ENCODE measurements at regions not wholly inside any gene's neighbourhood (a gene's known extent, or its start where the extent isn't known, plus 50 kb on each side); places are given as distances from the start of the nearest gene placed in this dataset.
"Not testable (repeated sequence)": the region's sequence is repeated elsewhere in the genome, so short reads cannot be mapped to it uniquely, and the experiment has no call there.

DNA sequence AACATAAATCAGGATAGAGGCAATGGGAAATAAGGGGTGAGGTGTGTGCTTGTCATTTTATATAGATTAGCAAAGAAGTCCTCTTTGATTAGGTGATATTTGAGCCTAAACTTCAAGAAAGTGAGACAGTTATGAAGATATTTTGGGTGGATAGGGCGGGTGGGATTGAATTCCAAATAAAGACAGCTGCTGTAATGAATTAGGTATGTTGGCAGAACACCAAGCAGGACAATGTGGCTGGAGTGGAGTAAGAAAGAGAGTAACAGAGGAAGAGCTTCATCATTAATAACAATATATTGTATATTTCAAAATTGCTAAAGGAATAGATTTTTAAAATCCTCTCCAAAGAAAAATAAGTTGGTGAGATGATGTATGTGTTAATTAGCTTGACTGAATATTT lies 91.0 kb upstream of the CENPE start:
- no peaks in the 10 kb centered on the region for H3K36me3 Mint-ChIP-seq (ENCODE audit: low read depth, unreplicated experiment)
- H3K27ac Mint-ChIP-seq (ENCODE audit: unreplicated experiment): no peak overlapping the region
- H3K4me1 Mint-ChIP-seq (ENCODE audit: unreplicated experiment): no peaks in the 10 kb centered on the region
- no peak for DNase-seq (ENCODE audit: low spot score)
- no peaks in the 10 kb centered on the region for H3K27me3 Mint-ChIP-seq (ENCODE audit: unreplicated experiment)
- no peak overlapping the region for H3K4me3 Mint-ChIP-seq (ENCODE audit: unreplicated experiment)
- no peak for TF ChIP-seq CTCF (IDR thresholded peaks at IDR 0.05; ENCODE audit: unreplicated experiment)
- peaks cover 4% of the 10 kb centered on the region for H3K9me3 Mint-ChIP-seq (ENCODE audit: unreplicated experiment)

- Mint-ChIP-seq H3K27ac (ENCODE audit: unreplicated experiment) (no peak overlapping the region), H3K9me3 (ENCODE audit: unreplicated experiment) (no peaks in the 10 kb centered on the region), H3K27me3 (ENCODE audit: unreplicated experiment) (peaks cover 2% of the 10 kb centered on the region), H3K36me3 (ENCODE audit: low read depth, unreplicated experiment) (peaks cover 6% of the 10 kb centered on the region), H3K4me1 (ENCODE audit: unreplicated experiment) (no peaks in the 10 kb centered on the region), H3K4me3 (ENCODE audit: unreplicated experiment) (no peak overlapping the region)
- DNase-seq (ENCODE audit: low spot score): no peak
- no peak for TF ChIP-seq CTCF (IDR thresholded peaks at IDR 0.05; ENCODE audit: unreplicated experiment)
Observed at GRCh38 chr4:103272174-103272573, 74.0 kb upstream of the CENPE start.

- Mint-ChIP-seq H3K4me1 (ENCODE audit: unreplicated experiment) (no peaks in the 10 kb centered on the region), H3K27ac (ENCODE audit: unreplicated experiment) (no peak overlapping the region), H3K36me3 (ENCODE audit: low read depth, unreplicated experiment) (peaks cover 6% of the 10 kb centered on the region), H3K9me3 (ENCODE audit: unreplicated experiment) (no peaks in the 10 kb centered on the region), H3K4me3 (ENCODE audit: unreplicated experiment) (no peak overlapping the region), H3K27me3 (ENCODE audit: unreplicated experiment) (peaks cover 2% of the 10 kb centered on the region)
- no peak for DNase-seq (ENCODE audit: low spot score)
- TF ChIP-seq CTCF (IDR thresholded peaks at IDR 0.05; ENCODE audit: unreplicated experiment): no peak
Observed at GRCh38 chr4:103268746-103269145, 70.6 kb upstream of the CENPE start.

DNA sequence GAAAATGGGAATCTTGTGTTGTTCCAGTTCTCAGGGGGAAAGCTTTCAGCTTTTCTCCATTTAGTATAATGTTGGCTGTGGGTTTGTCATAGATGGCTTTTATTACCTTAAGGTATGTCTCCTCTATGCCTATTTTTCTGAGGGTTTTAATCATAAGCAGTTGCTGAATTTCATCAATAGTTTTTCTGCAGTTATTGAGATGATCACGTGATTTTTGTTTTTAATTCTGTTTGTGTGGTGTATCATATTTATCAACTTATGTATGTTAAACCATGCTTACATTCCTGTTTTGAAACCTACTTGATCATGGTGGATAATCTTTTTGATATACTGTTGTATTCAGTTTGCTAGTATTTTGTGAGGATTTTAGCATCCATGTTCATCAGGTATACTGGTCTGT lies 66.8 kb upstream of the CENPE start:
- Mint-ChIP-seq H3K27me3 (ENCODE audit: unreplicated experiment) (peaks cover 3% of the 10 kb centered on the region), H3K9me3 (ENCODE audit: unreplicated experiment) (no peaks in the 10 kb centered on the region), H3K27ac (ENCODE audit: unreplicated experiment) (no peak overlapping the region), H3K4me3 (ENCODE audit: unreplicated experiment) (no peak overlapping the region), H3K36me3 (ENCODE audit: low read depth, unreplicated experiment) (no peaks in the 10 kb centered on the region), H3K4me1 (ENCODE audit: unreplicated experiment) (no peaks in the 10 kb centered on the region)
- no peak for DNase-seq (ENCODE audit: low spot score)
- TF ChIP-seq CTCF (IDR thresholded peaks at IDR 0.05; ENCODE audit: unreplicated experiment): no peak

GRCh38 chr4:103256068-103256467 lies 57.9 kb upstream of the CENPE start:
- H3K4me3 Mint-ChIP-seq (ENCODE audit: unreplicated experiment); H3K4me1 Mint-ChIP-seq (ENCODE audit: unreplicated experiment); DNase-seq (ENCODE audit: low spot score); H3K27me3 Mint-ChIP-seq (ENCODE audit: unreplicated experiment); H3K9me3 Mint-ChIP-seq (ENCODE audit: unreplicated experiment); H3K27ac Mint-ChIP-seq (ENCODE audit: unreplicated experiment); H3K36me3 Mint-ChIP-seq (ENCODE audit: low read depth, unreplicated experiment): not testable (repeated sequence)

All from endothelial cell (in vitro differentiated cells).